B cell (primary cell): ENCODE measurements at regions not wholly inside any gene's neighbourhood (a gene's known extent, or its start where the extent isn't known, plus 50 kb on each side); places are given as distances from the start of the nearest gene placed in this dataset.
"Not testable (repeated sequence)": the region's sequence is repeated elsewhere in the genome, so short reads cannot be mapped to it uniquely, and the experiment has no call there.

Experiments used
- ATAC-seq: fragments of 200-7000 bp; cut with Tn5 transposase; one replicate; pipeline ENCODE4 v1.10.0; 2021; ENCODE audit warnings: low read depth, mild to moderate bottlenecking, moderate number of reproducible peaks, moderate library complexity
- CTCF ChIA-PET: fragments of 350-600 bp; sonication (Branson Sonifier 250); formaldehyde crosslinking; loops from one replicate; lab custom pipeline; 2021; ENCODE audit warnings: antibody characterized with exemption, inconsistent platforms; lab: Charles Lee
- POLR2A ChIA-PET: fragments of 350-600 bp; sonication (Branson Sonifier 250); formaldehyde crosslinking; loops from one replicate; lab custom pipeline; 2021; ENCODE audit warnings: antibody characterized with exemption; lab: Charles Lee
- DNase-seq: peaks from one replicate; pipeline ENCODE4 v3.0.0; 2013
- H2AFZ ChIP-seq: 2 replicates; pipeline ENCODE4 v1.6.1; 2012; ENCODE audit warnings: mild to moderate bottlenecking, low read depth, low read length; ENCODE audit not compliant: insufficient read depth, poor library complexity, severe bottlenecking
- H3K27ac ChIP-seq, 2 donors: 1 replicate in 1 of 2; 2 replicates in 1 of 2; pipeline ENCODE4 v1.5.1; 2012 to 2013; ENCODE audit warnings: low read length in 2 of 2, mild to moderate bottlenecking in 2 of 2, moderate library complexity in 1 of 2
- H3K27me3 ChIP-seq, 4 experiments: fragments of 200-600 bp in 1 of 4; sonication (generic) in 1 of 4; replicated peaks in 1 of 4; 1 replicate in 2 of 4; 2 replicates in 2 of 4; pipeline versions ENCODE4 v1.6.1 to v1.7.0; 2013 to 2016; ENCODE audit warnings: low read length in 3 of 4, mild to moderate bottlenecking in 2 of 4, mixed read lengths in 1 of 4, moderate library complexity in 1 of 4; ENCODE audit not compliant: insufficient read depth in 4 of 4, control insufficient read depth in 3 of 4; ENCODE audit errors: control extremely low read depth in 1 of 4
- H3K36me3 ChIP-seq, 2 experiments: replicated peaks in 1 of 2; 1 replicate in 1 of 2; 2 replicates in 1 of 2; pipeline versions ENCODE4 v1.6.1 to v1.7.1; 2013; ENCODE audit warnings: low read length in 1 of 2; ENCODE audit not compliant: insufficient read depth in 2 of 2, control insufficient read depth in 1 of 2; ENCODE audit errors: control extremely low read depth in 1 of 2, extremely low read depth in 1 of 2
- H3K4me1 ChIP-seq, 2 donors: fragments of 200-600 bp in 1 of 2; sonication (generic) in 1 of 2; 1 replicate in 1 of 2; 2 replicates in 1 of 2; pipeline versions ENCODE4 v1.5.1 to v1.6.1; 2013 to 2017; ENCODE audit warnings: low read length in 2 of 2; ENCODE audit not compliant: control insufficient read depth in 2 of 2, insufficient read depth in 2 of 2
- H3K4me2 ChIP-seq: replicated peaks from 2 replicates; pipeline ENCODE3; 2012; ENCODE audit warnings: mild to moderate bottlenecking, low read depth, low read length; ENCODE audit not compliant: poor library complexity, severe bottlenecking
- H3K4me3 ChIP-seq, 5 experiments: fragments of 200-600 bp in 1 of 5; sonication (generic) in 1 of 5; 1 replicate in 3 of 5; 2 replicates in 2 of 5; pipeline versions ENCODE4 v1.5.1 to v1.7.0; 2011 to 2016; ENCODE audit warnings: low read length in 4 of 5, mild to moderate bottlenecking in 4 of 5, low read depth in 2 of 5, control low read depth in 1 of 5, moderate library complexity in 1 of 5; ENCODE audit not compliant: insufficient read depth in 1 of 5; ENCODE audit errors: control extremely low read depth in 1 of 5, extremely low read depth in 1 of 5
- H3K79me2 ChIP-seq: fragments of 200-600 bp; sonication (generic); one replicate; pipeline ENCODE4 v1.6.0; 2016; ENCODE audit warnings: low read length; ENCODE audit not compliant: control insufficient read depth, insufficient read depth
- H3K9ac ChIP-seq: fragments of 200-600 bp; sonication (generic); 2 replicates; pipeline ENCODE4 v1.6.1; 2017; ENCODE audit warnings: mild to moderate bottlenecking, low read length, moderate library complexity
- H3K9me3 ChIP-seq, 3 donors: one replicate each; pipeline versions ENCODE4 v1.6.1 to v1.7.1; 2013; ENCODE audit warnings: low read length in 2 of 3; ENCODE audit not compliant: control insufficient read depth in 2 of 3, insufficient read depth in 1 of 3; ENCODE audit errors: control extremely low read depth in 1 of 3
- H4K20me1 ChIP-seq: 2 replicates; pipeline ENCODE4 v1.6.0; 2012; ENCODE audit warnings: mild to moderate bottlenecking, low read length; ENCODE audit not compliant: insufficient read depth, control insufficient read depth, poor library complexity, severe bottlenecking
- H3K27ac Mint-ChIP-seq: one replicate; pipeline ENCODE4 v1.8.0; 2021; ENCODE audit warnings: mixed read lengths
- H3K27me3 Mint-ChIP-seq: one replicate; pipeline ENCODE4 v1.8.0; 2021; ENCODE audit warnings: mixed read lengths
- H3K4me1 Mint-ChIP-seq: one replicate; pipeline ENCODE4 v1.8.0; 2021; ENCODE audit warnings: mixed read lengths
- H3K4me3 Mint-ChIP-seq: one replicate; pipeline ENCODE4 v1.8.0; 2021; ENCODE audit warnings: mixed read lengths
- H3K9me3 Mint-ChIP-seq: one replicate; pipeline ENCODE4 v1.8.0; 2022; ENCODE audit warnings: mixed read lengths; ENCODE audit not compliant: insufficient read depth
- CTCF ChIP-seq: fragments of 200-600 bp; IDR thresholded peaks from one replicate; pipeline ENCODE4 v1.8.0; 2022; ENCODE audit warnings: antibody characterized with exemption, mild to moderate bottlenecking
- EZH2 ChIP-seq: IDR thresholded peaks from 2 replicates; pipeline ENCODE4 v1.6.1; 2012; ENCODE audit warnings: borderline replicate concordance, low read depth, mild to moderate bottlenecking, moderate library complexity, low read length; ENCODE audit not compliant: insufficient read depth, poor library complexity, severe bottlenecking
- WGBS: methylation state at CpG from one replicate; pipeline ENCODE4 v1.1.5; 2013; ENCODE audit warnings: missing lambda C conversion rate; ENCODE audit not compliant: insufficient coverage; 5-methylcytosine and 5-hydroxymethylcytosine counted together
- intact Hi-C: fragments of 100-400 bp; cut with micrococcal nuclease; formaldehyde crosslinking; loops from one replicate; pipeline ENCODE4 v1.10.0; 2022

- H3K27me3 Mint-ChIP-seq: no peaks in the 10 kb centered on the region
- intact Hi-C loops: no loop called here
- no peaks in the 10 kb centered on the region for H3K79me2 ChIP-seq
- ChIA-PET POLR2A (no interaction called here), CTCF (interaction anchor here (1.4 to 4.6 kb wide), 2 partner anchors 24 to 953 kb away, joined by 5 to 32 read pairs; no protein-coding TSS in a partner anchor)
- no peak overlapping the region for H3K4me3 Mint-ChIP-seq
- H3K4me3 ChIP-seq: no peak overlapping the region
- DNase-seq (no peak), ATAC-seq (no peak)
- H3K36me3 ChIP-seq: no peaks in the 10 kb centered on the region
- no peak overlapping the region for H3K4me2 ChIP-seq
- no peak overlapping the region for H3K27ac ChIP-seq
- no peaks in the 10 kb centered on the region for H4K20me1 ChIP-seq
- no peak overlapping the region for H3K9ac ChIP-seq
- no peak overlapping the region for H2AFZ ChIP-seq
- TF ChIP-seq CTCF: no peak
- TF ChIP-seq EZH2: no peak
- H3K27ac Mint-ChIP-seq: no peak overlapping the region
- no peaks in the 10 kb centered on the region for H3K27me3 ChIP-seq
- peaks cover 0 to 6% (median 0%) of the 10 kb centered on the region in 3 donors for H3K9me3 ChIP-seq
- peaks cover 12% of the 10 kb centered on the region for H3K4me1 Mint-ChIP-seq
- 89% methylated on average over 1 of the region's 3 CpGs for WGBS
- no peaks in the 10 kb centered on the region for H3K9me3 Mint-ChIP-seq
- peaks cover 4 to 17% of the 10 kb centered on the region in 2 donors for H3K4me1 ChIP-seq
Measured at GRCh38 chr1:244297087-244297486, 154.6 kb downstream of the ADSS2 start.

- Mint-ChIP-seq H3K27ac (peak overlapping the region; percentile 99), H3K9me3 (no peaks in the 10 kb centered on the region), H3K27me3 (no peaks in the 10 kb centered on the region), H3K4me1 (peaks cover 12% of the 10 kb centered on the region), H3K4me3 (no peak overlapping the region)
- peaks cover 0 to 6% (median 0%) of the 10 kb centered on the region in 3 donors for H3K9me3 ChIP-seq
- ATAC-seq (no peak), DNase-seq (no peak)
- H3K27ac ChIP-seq: no peak overlapping the region
- intact Hi-C loops: no loop called here
- no peaks in the 10 kb centered on the region for H3K36me3 ChIP-seq
- CTCF ChIA-PET: interaction anchor here (1.4 to 4.6 kb wide), 2 partner anchors 25 to 954 kb away, joined by 5 to 32 read pairs; no protein-coding TSS in a partner anchor
- no peak overlapping the region for H2AFZ ChIP-seq
- H3K4me2 ChIP-seq: no peak overlapping the region
- H4K20me1 ChIP-seq: no peaks in the 10 kb centered on the region
- 96% methylated on average over 4 of the region's 7 CpGs for WGBS
- TF ChIP-seq EZH2 (no peak), CTCF (no peak)
- H3K4me1 ChIP-seq: peaks cover 4 to 17% of the 10 kb centered on the region in 2 donors
- no peak overlapping the region for H3K4me3 ChIP-seq
- no peaks in the 10 kb centered on the region for H3K27me3 ChIP-seq
- no peaks in the 10 kb centered on the region for H3K79me2 ChIP-seq
- POLR2A ChIA-PET: no interaction called here
- no peak overlapping the region for H3K9ac ChIP-seq
Measured at GRCh38 chr1:244297616-244298015, 154.1 kb downstream of the ADSS2 start.

- H3K27me3 ChIP-seq, H3K9me3 ChIP-seq, H3K9me3 Mint-ChIP-seq, ATAC-seq, H4K20me1 ChIP-seq, intact Hi-C loops, H3K36me3 ChIP-seq, H3K27me3 Mint-ChIP-seq, H3K4me3 Mint-ChIP-seq, H3K79me2 ChIP-seq: not testable (repeated sequence)
- ChIA-PET CTCF (interaction anchor here (0.6 to 4.6 kb wide), 13 partner anchors 11 to 962 kb away, joined by 3 to 32 read pairs (median 5); no protein-coding TSS in a partner anchor), POLR2A (interaction anchor here (0.8 to 1.7 kb wide), 3 partner anchors 25 to 252 kb away, joined by 4 to 8 read pairs (median 5); no protein-coding TSS in a partner anchor)
- peak overlapping the region; percentile 93 for H2AFZ ChIP-seq
- WGBS: no CpG with 5 or more reads among the region's 12 CpGs
- Mint-ChIP-seq H3K4me1 (peaks cover 12% of the 10 kb centered on the region), H3K27ac (peak overlapping the region; percentile 99)
- peaks cover 4 to 17% of the 10 kb centered on the region in 2 donors for H3K4me1 ChIP-seq
- H3K4me2 ChIP-seq: peak overlapping the region; percentile 75
- peak overlapping the region; percentile 64 for H3K9ac ChIP-seq
- DNase-seq: peak; percentile 14
- peak overlapping the region in 2 of 5 experiments; percentile 62 to 74 for H3K4me3 ChIP-seq
- H3K27ac ChIP-seq: peak overlapping the region; percentile 84 to 87
Measured at GRCh38 chr1:244300029-244300375, 151.7 kb downstream of the ADSS2 start.
